ENCODE measurements at regions not wholly inside any gene's neighbourhood (a gene's known extent, or its start where the extent isn't known, plus 50 kb on each side); places are given as distances from the start of the nearest gene placed in this dataset.

GRCh38 chr11:69970785-69971535 is 107.2 kb upstream of the ANO1 start:
- 84 to 91% (median 89%) methylated on average over 6 of the region's 6 CpGs for WGBS, 5 donors
- H3K9me3 ChIP-seq, result no peaks in the 10 kb centered on the region
- no peak overlapping the region for H3K4me3 ChIP-seq
- H3K4me1 ChIP-seq, result peaks cover 0 to 9% (median 2%) of the 10 kb centered on the region in 6 donors
- no peak for TF ChIP-seq CTCF (IDR thresholded peaks at IDR 0.05 in 8 of 11, conservative IDR thresholded peaks at IDR 0.05 in 3 of 11)
- no peak for TF ChIP-seq POLR2A (IDR thresholded peaks at IDR 0.05)
- TF ChIP-seq POLR2AphosphoS5 (IDR thresholded peaks at IDR 0.05), result no peak
- no peaks in the 10 kb centered on the region for H3K36me3 ChIP-seq
- DNase-seq, result no peak
- H3K27me3 ChIP-seq (replicated peaks in 1 of 7), result peaks cover 0 to 44% (median 0%) of the 10 kb centered on the region in 7 donors
- intact Hi-C loops (cut with DNase I; ENCODE audit: low total_unique reads), result no loop called here
- H3K27ac ChIP-seq, result no peak overlapping the region

GRCh38 chr11:69971741-69972140 is 106.4 kb upstream of the ANO1 start:
- no peak for TF ChIP-seq POLR2A (IDR thresholded peaks at IDR 0.05)
- TF ChIP-seq POLR2AphosphoS5 (IDR thresholded peaks at IDR 0.05), result no peak
- no peak for TF ChIP-seq CTCF (IDR thresholded peaks at IDR 0.05 in 8 of 11, conservative IDR thresholded peaks at IDR 0.05 in 3 of 11)
- Histone ChIP-seq H3K4me1 (peaks cover 0 to 9% (median 2%) of the 10 kb centered on the region in 6 donors), H3K9me3 (no peaks in the 10 kb centered on the region), H3K27me3 (replicated peaks in 1 of 7) (peaks cover 0 to 43% (median 0%) of the 10 kb centered on the region in 7 donors), H3K36me3 (no peaks in the 10 kb centered on the region), H3K27ac (no peak overlapping the region), H3K4me3 (no peak overlapping the region)
- DNase-seq, result no peak
- intact Hi-C loops (cut with DNase I; ENCODE audit: low total_unique reads), result no loop called here
- WGBS, 5 donors, result 84 to 91% (median 87%) methylated on average over 11 of the region's 11 CpGs

GRCh38 chr11:69972351-69972802 is 105.7 kb upstream of the ANO1 start:
- 56 to 70% (median 69%) methylated on average over 15 of the region's 15 CpGs for WGBS, 5 donors
- H3K27ac ChIP-seq, result no peak overlapping the region
- no peak overlapping the region for H3K4me3 ChIP-seq
- H3K9me3 ChIP-seq, result no peaks in the 10 kb centered on the region
- H3K36me3 ChIP-seq, result no peaks in the 10 kb centered on the region
- H3K4me1 ChIP-seq, result peaks cover 0 to 9% (median 2%) of the 10 kb centered on the region in 6 donors
- no peak for DNase-seq
- H3K27me3 ChIP-seq (replicated peaks in 1 of 7), result peaks cover 0 to 46% (median 0%) of the 10 kb centered on the region in 7 donors
- intact Hi-C loops (cut with DNase I; ENCODE audit: low total_unique reads), result no loop called here
- no peak for TF ChIP-seq CTCF (IDR thresholded peaks at IDR 0.05 in 8 of 11, conservative IDR thresholded peaks at IDR 0.05 in 3 of 11)

DNA sequence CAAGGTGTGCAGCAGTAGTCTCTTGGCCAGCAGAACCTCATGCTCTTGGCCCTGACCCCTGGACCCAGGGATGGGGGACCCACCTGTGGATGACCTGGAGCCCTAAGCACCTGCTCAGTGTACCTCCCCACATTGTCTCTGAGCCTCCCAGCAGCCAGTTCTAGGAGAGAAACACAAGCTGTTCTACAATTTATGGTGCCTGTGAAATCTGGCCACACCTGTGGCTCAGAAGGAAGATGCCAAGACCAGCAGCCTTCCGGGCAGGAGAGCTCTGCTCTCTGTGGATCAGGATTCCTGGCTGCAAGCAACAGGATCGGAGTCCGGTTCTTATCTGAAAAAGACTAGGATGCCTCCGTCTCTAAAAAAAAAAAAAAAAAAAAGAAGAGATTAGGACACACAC is 103.6 kb upstream of the ANO1 start:
- H3K27ac ChIP-seq, result no peak overlapping the region
- H3K4me1 ChIP-seq, result peaks cover 0 to 9% (median 2%) of the 10 kb centered on the region in 6 donors
- H3K27me3 ChIP-seq (replicated peaks in 1 of 7), result peaks cover 0 to 45% (median 0%) of the 10 kb centered on the region in 7 donors
- TF ChIP-seq POLR2AphosphoS5 (IDR thresholded peaks at IDR 0.05), result no peak
- no peak for TF ChIP-seq CTCF (IDR thresholded peaks at IDR 0.05 in 8 of 11, conservative IDR thresholded peaks at IDR 0.05 in 3 of 11)
- WGBS, 5 donors, result 65 to 92% (median 88%) methylated on average over 4 of the region's 4 CpGs
- no peaks in the 10 kb centered on the region for H3K9me3 ChIP-seq
- intact Hi-C loops (cut with DNase I; ENCODE audit: low total_unique reads), result no loop called here
- DNase-seq, result no peak
- no peak overlapping the region for H3K4me3 ChIP-seq
- no peaks in the 10 kb centered on the region for H3K36me3 ChIP-seq

Measured in spleen (tissue), 11 donors.